ENCODE measurements at regions not wholly inside any gene's neighbourhood (a gene's known extent, or its start where the extent isn't known, plus 50 kb on each side); places are given as distances from the start of the nearest gene placed in this dataset.

GRCh38 chr6:87995461-87995860, 52.2 kb upstream of the SPACA1 start:
- H3K36me3 ChIP-seq (ENCODE audit: control insufficient read depth, insufficient read depth, low read length), result no peaks in the 10 kb centered on the region
- no peak for DNase-seq (ENCODE audit: low read depth)
- H3K4me3 ChIP-seq (ENCODE audit: low read depth, low read length), result no peak overlapping the region
- ChIA-PET POLR2A (no interaction called here), CTCF (no interaction called here)
- no peaks in the 10 kb centered on the region for H3K27me3 ChIP-seq (ENCODE audit: control insufficient read depth, insufficient read depth, low read length)
- no peak for TF ChIP-seq CTCF (IDR thresholded peaks at IDR 0.05; ENCODE audit: insufficient read depth, low read depth, low read length)

- CTCF ChIA-PET, result interaction anchor here (0.6 kb wide), 1 partner anchor 21 kb away, joined by 6 read pairs; no protein-coding TSS in a partner anchor
- no peak for TF ChIP-seq CTCF (IDR thresholded peaks at IDR 0.05; ENCODE audit: insufficient read depth, low read depth, low read length)
- DNase-seq (ENCODE audit: low read depth), result no peak
- Histone ChIP-seq H3K4me3 (ENCODE audit: low read depth, low read length) (no peak overlapping the region), H3K27me3 (ENCODE audit: control insufficient read depth, insufficient read depth, low read length) (no peaks in the 10 kb centered on the region), H3K36me3 (ENCODE audit: control insufficient read depth, insufficient read depth, low read length) (no peaks in the 10 kb centered on the region)
- POLR2A ChIA-PET, result interaction anchor here (0.5 kb wide), 1 partner anchor 351 kb away, joined by 3 read pairs; no protein-coding TSS in a partner anchor
These were observed 54.3 kb upstream of the SPACA1 start for GRCh38 chr6:87993356-87993755.

GRCh38 chr6:87990871-87991270, 56.8 kb upstream of the SPACA1 start:
- TF ChIP-seq CTCF (IDR thresholded peaks at IDR 0.05; ENCODE audit: insufficient read depth, low read depth, low read length), result no peak
- DNase-seq (ENCODE audit: low read depth), result no peak
- Histone ChIP-seq H3K27me3 (ENCODE audit: control insufficient read depth, insufficient read depth, low read length) (no peaks in the 10 kb centered on the region), H3K36me3 (ENCODE audit: control insufficient read depth, insufficient read depth, low read length) (no peaks in the 10 kb centered on the region), H3K4me3 (ENCODE audit: low read depth, low read length) (no peak overlapping the region)
- ChIA-PET POLR2A (no interaction called here), CTCF (no interaction called here)

- CTCF ChIA-PET, result no interaction called here
- no peak for TF ChIP-seq CTCF (IDR thresholded peaks at IDR 0.05; ENCODE audit: insufficient read depth, low read depth, low read length)
- Histone ChIP-seq H3K27me3 (ENCODE audit: control insufficient read depth, insufficient read depth, low read length) (no peaks in the 10 kb centered on the region), H3K36me3 (ENCODE audit: control insufficient read depth, insufficient read depth, low read length) (no peaks in the 10 kb centered on the region), H3K4me3 (ENCODE audit: low read depth, low read length) (no peak overlapping the region)
- DNase-seq (ENCODE audit: low read depth), result no peak
- POLR2A ChIA-PET, result no interaction called here
These were observed 65.5 kb upstream of the SPACA1 start for GRCh38 chr6:87982134-87982533.

GRCh38 chr6:87979737-87980136, 67.9 kb upstream of the SPACA1 start:
- ChIA-PET CTCF (no interaction called here), POLR2A (no interaction called here)
- no peaks in the 10 kb centered on the region for H3K36me3 ChIP-seq (ENCODE audit: control insufficient read depth, insufficient read depth, low read length)
- H3K27me3 ChIP-seq (ENCODE audit: control insufficient read depth, insufficient read depth, low read length), result no peaks in the 10 kb centered on the region
- H3K4me3 ChIP-seq (ENCODE audit: low read depth, low read length), result no peak overlapping the region
- DNase-seq (ENCODE audit: low read depth), result no peak
- TF ChIP-seq CTCF (IDR thresholded peaks at IDR 0.05; ENCODE audit: insufficient read depth, low read depth, low read length), result no peak
